Mesenchymal stem cell (in vitro differentiated cells and primary cell): ENCODE measurements at regions not wholly inside any gene's neighbourhood (a gene's known extent, or its start where the extent isn't known, plus 50 kb on each side); places are given as distances from the start of the nearest gene placed in this dataset.

Source experiments
- DNase-seq: peaks from one replicate; pipeline ENCODE4 v3.0.0-alpha.2; 2013
- H2AFZ ChIP-seq: one replicate; pipeline ENCODE4 v1.6.1; 2013; ENCODE audit warnings: low read depth, mild to moderate bottlenecking, control low read depth, inconsistent platforms, low read length, moderate library complexity
- H2AK5ac ChIP-seq: 2 replicates; pipeline ENCODE4 v1.6.1; 2013; ENCODE audit warnings: low read length, moderate library complexity, mild to moderate bottlenecking, inconsistent platforms; ENCODE audit not compliant: severe bottlenecking
- H2BK120ac ChIP-seq: one replicate; pipeline ENCODE4 v1.6.1; 2013; ENCODE audit warnings: low read depth, mild to moderate bottlenecking, inconsistent platforms, low read length, moderate library complexity
- H2BK12ac ChIP-seq, 2 experiments: one replicate each; pipeline ENCODE4 v1.6.1; 2013; ENCODE audit warnings: inconsistent platforms in 2 of 2, low read length in 2 of 2, mild to moderate bottlenecking in 2 of 2, moderate library complexity in 2 of 2, control low read depth in 1 of 2
- H2BK15ac ChIP-seq: one replicate; pipeline ENCODE4 v1.6.1; 2013; ENCODE audit warnings: mild to moderate bottlenecking, low read depth, inconsistent platforms; ENCODE audit not compliant: poor library complexity, severe bottlenecking
- H2BK5ac ChIP-seq: 2 replicates; pipeline ENCODE4 v1.6.1; 2013; ENCODE audit warnings: low read depth, mild to moderate bottlenecking, low read length, control low read depth, inconsistent platforms; ENCODE audit not compliant: poor library complexity, severe bottlenecking
- H3K14ac ChIP-seq, 2 experiments: one replicate each; pipeline ENCODE4 v1.6.1; 2013; ENCODE audit warnings: inconsistent platforms in 2 of 2, low read length in 2 of 2, control low read depth in 1 of 2, mild to moderate bottlenecking in 1 of 2, moderate library complexity in 1 of 2
- H3K18ac ChIP-seq, 2 experiments: one replicate each; pipeline ENCODE4 v1.6.1; 2013; ENCODE audit warnings: inconsistent platforms in 2 of 2, low read length in 2 of 2, control low read depth in 1 of 2, low read depth in 1 of 2, mild to moderate bottlenecking in 1 of 2
- H3K23ac ChIP-seq, 2 experiments: one replicate each; pipeline ENCODE4 v1.6.1; 2013; ENCODE audit warnings: inconsistent platforms in 2 of 2, low read length in 2 of 2, mild to moderate bottlenecking in 2 of 2, moderate library complexity in 2 of 2, control low read depth in 1 of 2
- H3K27ac ChIP-seq: 2 replicates; pipeline ENCODE4 v1.5.1; 2013; ENCODE audit warnings: mild to moderate bottlenecking, moderate library complexity, low read length, control low read depth, inconsistent platforms; ENCODE audit not compliant: poor library complexity, severe bottlenecking
- H3K27me3 ChIP-seq, 2 experiments: 2 replicates each; pipeline versions ENCODE4 v1.6.1 to v1.7.0; 2013; ENCODE audit warnings: low read length in 2 of 2, mild to moderate bottlenecking in 2 of 2, moderate library complexity in 2 of 2, control low read depth in 1 of 2, inconsistent platforms in 1 of 2; ENCODE audit not compliant: control insufficient read depth in 1 of 2, insufficient read depth in 1 of 2
- H3K36me3 ChIP-seq, 2 experiments: 2 replicates each; pipeline versions ENCODE4 v1.6.1 to v1.7.0; 2013; ENCODE audit warnings: low read length in 2 of 2, control low read depth in 1 of 2, inconsistent platforms in 1 of 2, low read depth in 1 of 2, mild to moderate bottlenecking in 1 of 2; ENCODE audit not compliant: insufficient read depth in 2 of 2, control insufficient read depth in 1 of 2
- H3K4ac ChIP-seq, 2 experiments: one replicate each; pipeline ENCODE4 v1.6.1; 2013; ENCODE audit warnings: inconsistent platforms in 2 of 2, low read length in 2 of 2, mild to moderate bottlenecking in 2 of 2, moderate library complexity in 2 of 2, control low read depth in 1 of 2, low read depth in 1 of 2
- H3K4me1 ChIP-seq: 2 replicates; pipeline ENCODE4 v1.6.1; 2013; ENCODE audit warnings: low read depth, low read length, control low read depth; ENCODE audit not compliant: control insufficient read depth, insufficient read depth
- H3K4me2 ChIP-seq: 2 replicates; pipeline ENCODE4 v1.6.1; 2013; ENCODE audit warnings: low read length, mild to moderate bottlenecking, inconsistent platforms; ENCODE audit not compliant: poor library complexity, severe bottlenecking
- H3K4me3 ChIP-seq, 2 experiments: 2 replicates each; pipeline versions ENCODE4 v1.5.1 to v1.7.0; 2013; ENCODE audit warnings: low read length in 2 of 2, mild to moderate bottlenecking in 2 of 2, control low read depth in 1 of 2, low read depth in 1 of 2; ENCODE audit not compliant: insufficient read depth in 1 of 2
- H3K79me1 ChIP-seq: replicated peaks from 2 replicates; pipeline ENCODE4 v1.6.1; 2013; ENCODE audit warnings: mild to moderate bottlenecking, control low read depth, low read length, inconsistent platforms; ENCODE audit not compliant: poor library complexity, severe bottlenecking
- H3K9ac ChIP-seq: 2 replicates; pipeline ENCODE4 v1.7.0; 2013; ENCODE audit warnings: mild to moderate bottlenecking, low read length, moderate library complexity
- H3K9me3 ChIP-seq: 2 replicates; pipeline ENCODE4 v1.7.0; 2013; ENCODE audit warnings: mild to moderate bottlenecking, low read length; ENCODE audit not compliant: control insufficient read depth
- H4K8ac ChIP-seq: one replicate; pipeline ENCODE4 v1.6.1; 2013; ENCODE audit warnings: inconsistent platforms, mild to moderate bottlenecking, low read length, moderate library complexity
- H4K91ac ChIP-seq: one replicate; pipeline ENCODE4 v1.6.1; 2013; ENCODE audit warnings: mild to moderate bottlenecking, low read length, inconsistent platforms
- WGBS: methylation state at CpG from one replicate; pipeline ENCODE4 v1.1.7; 2013; ENCODE audit warnings: mixed read lengths; 5-methylcytosine and 5-hydroxymethylcytosine counted together

GRCh38 chr5:159451197-159452052, 121.1 kb upstream of the IL12B start:
- H3K79me1 ChIP-seq, result no peaks in the 10 kb centered on the region
- 73% methylated on average over 12 of the region's 13 CpGs for WGBS

GRCh38 chr5:159452480-159453167, 122.3 kb upstream of the IL12B start:
- no peak overlapping the region for H3K27ac ChIP-seq
- H3K14ac ChIP-seq, result no peak overlapping the region
- no peaks in the 10 kb centered on the region for H3K9me3 ChIP-seq
- H3K36me3 ChIP-seq, result no peaks in the 10 kb centered on the region
- WGBS, result 97% methylated on average over 11 of the region's 11 CpGs
- no peak overlapping the region for H3K23ac ChIP-seq
- H2AFZ ChIP-seq, result no peak overlapping the region
- H3K4ac ChIP-seq, result no peak overlapping the region
- peaks cover 9 to 25% of the 10 kb centered on the region in 2 experiments for H3K27me3 ChIP-seq
- peaks cover 12% of the 10 kb centered on the region for H3K4me1 ChIP-seq
- no peaks in the 10 kb centered on the region for H3K79me1 ChIP-seq
- H2BK5ac ChIP-seq, result no peak overlapping the region
- H2BK15ac ChIP-seq, result no peak overlapping the region
- no peak overlapping the region for H3K4me2 ChIP-seq
- H2BK120ac ChIP-seq, result no peak overlapping the region
- no peak overlapping the region for H3K18ac ChIP-seq
- no peak overlapping the region for H4K91ac ChIP-seq
- H2AK5ac ChIP-seq, result no peak overlapping the region
- H3K4me3 ChIP-seq, result no peak overlapping the region
- no peak overlapping the region for H4K8ac ChIP-seq
- no peak overlapping the region for H3K9ac ChIP-seq
- H2BK12ac ChIP-seq, result no peak overlapping the region
- DNase-seq, result no peak

More at GRCh38 chr5:159451197-159452052, 121.1 kb upstream of the IL12B start:
- Histone ChIP-seq H3K4me2 (no peak overlapping the region), H3K36me3 (no peaks in the 10 kb centered on the region), H3K4me3 (no peak overlapping the region), H3K4ac (no peak overlapping the region), H3K27ac (peak overlapping the region; percentile 36), H3K9ac (peak overlapping the region; percentile 51), H2BK5ac (no peak overlapping the region), H3K23ac (no peak overlapping the region), H3K27me3 (peaks cover 9 to 37% of the 10 kb centered on the region in 2 experiments), H2BK15ac (peak overlapping the region; percentile 26), H4K8ac (no peak overlapping the region), H4K91ac (no peak overlapping the region), H3K14ac (no peak overlapping the region), H3K4me1 (peaks cover 12% of the 10 kb centered on the region), H3K9me3 (no peaks in the 10 kb centered on the region), H2AK5ac (peak overlapping the region; percentile 26), H3K18ac (peak overlapping the region in 1 of 2 experiments; percentile 45), H2BK12ac (no peak overlapping the region), H2AFZ (no peak overlapping the region), H2BK120ac (no peak overlapping the region)
- peak; percentile 88 for DNase-seq

GRCh38 chr5:159453209-159453608, 122.9 kb upstream of the IL12B start:
- no peak overlapping the region for H4K8ac ChIP-seq
- no peaks in the 10 kb centered on the region for H3K9me3 ChIP-seq
- no peak overlapping the region for H4K91ac ChIP-seq
- no peak overlapping the region for H2BK12ac ChIP-seq
- no peak overlapping the region for H3K23ac ChIP-seq
- H2BK5ac ChIP-seq, result no peak overlapping the region
- WGBS, result 92% methylated on average over 5 of the region's 7 CpGs
- H2AFZ ChIP-seq, result no peak overlapping the region
- no peak overlapping the region for H3K14ac ChIP-seq
- H3K4me2 ChIP-seq, result no peak overlapping the region
- no peak overlapping the region for H2BK120ac ChIP-seq
- no peak for DNase-seq
- H3K36me3 ChIP-seq, result no peaks in the 10 kb centered on the region
- no peak overlapping the region for H2AK5ac ChIP-seq
- peaks cover 12% of the 10 kb centered on the region for H3K4me1 ChIP-seq
- no peak overlapping the region for H2BK15ac ChIP-seq
- H3K18ac ChIP-seq, result no peak overlapping the region
- no peak overlapping the region for H3K4ac ChIP-seq
- H3K27ac ChIP-seq, result no peak overlapping the region
- H3K4me3 ChIP-seq, result no peak overlapping the region
- H3K9ac ChIP-seq, result no peak overlapping the region
- H3K79me1 ChIP-seq, result no peaks in the 10 kb centered on the region
- peaks cover 9 to 20% of the 10 kb centered on the region in 2 experiments for H3K27me3 ChIP-seq

- Histone ChIP-seq H3K18ac (no peak overlapping the region), H2BK5ac (no peak overlapping the region), H3K4me1 (peaks cover 10% of the 10 kb centered on the region), H4K91ac (no peak overlapping the region), H3K23ac (no peak overlapping the region), H3K9me3 (no peaks in the 10 kb centered on the region), H3K79me1 (no peaks in the 10 kb centered on the region), H2AFZ (no peak overlapping the region), H3K9ac (no peak overlapping the region), H3K36me3 (no peaks in the 10 kb centered on the region), H3K4me3 (no peak overlapping the region), H3K27ac (no peak overlapping the region), H2BK12ac (no peak overlapping the region), H4K8ac (no peak overlapping the region), H2BK15ac (no peak overlapping the region), H2BK120ac (no peak overlapping the region), H3K14ac (no peak overlapping the region), H3K27me3 (peaks cover 9 to 22% of the 10 kb centered on the region in 2 experiments), H2AK5ac (no peak overlapping the region), H3K4ac (no peak overlapping the region), H3K4me2 (no peak overlapping the region)
- DNase-seq, result no peak
- WGBS, result 99% methylated on average over 2 of the region's 2 CpGs
These were observed 126.0 kb upstream of the IL12B start for GRCh38 chr5:159456261-159456660.
